ENCODE measurements at regions not wholly inside any gene's neighbourhood (a gene's known extent, or its start where the extent isn't known, plus 50 kb on each side); places are given as distances from the start of the nearest gene placed in this dataset.
"Not testable (repeated sequence)": the region's sequence is repeated elsewhere in the genome, so short reads cannot be mapped to it uniquely, and the experiment has no call there.

DNA sequence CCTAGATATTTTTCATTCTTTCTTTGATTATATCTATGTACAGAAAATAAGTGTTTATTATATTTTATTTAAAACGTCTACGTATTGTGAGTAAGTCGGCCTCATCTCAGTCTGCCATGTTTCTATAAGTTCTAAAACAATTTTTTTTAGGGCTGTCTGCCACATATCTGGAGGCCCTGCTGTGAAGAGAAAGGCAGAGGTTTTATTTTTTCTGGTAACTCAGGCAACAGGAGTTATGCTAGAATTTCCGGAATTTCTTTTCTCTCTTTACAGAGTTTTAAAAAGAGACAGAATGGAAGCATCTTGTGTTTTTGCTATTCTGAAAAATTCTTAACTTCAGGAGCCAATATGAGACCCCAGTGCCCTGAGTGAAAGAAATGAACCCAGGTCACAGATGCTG lies 1124.0 kb upstream of the TENM3 start:
- Histone ChIP-seq H3K27me3 (no peaks in the 10 kb centered on the region), H3K9me3 (no peaks in the 10 kb centered on the region), H3K4me3 (no peak overlapping the region), H3K4me1 (no peaks in the 10 kb centered on the region), H3K36me3 (replicated peaks in 1 of 2; ENCODE audit: insufficient read depth in 1 of 2, low read depth in 2 of 2) (no peaks in the 10 kb centered on the region), H3K27ac (no peak overlapping the region)
- ATAC-seq (no peak), DNase-seq (no peak)
- TF ChIP-seq POLR2A (IDR thresholded peaks at IDR 0.05) (no peak), CTCF (IDR thresholded peaks at IDR 0.05) (no peak)
- 66 to 71% methylated on average over 4 of the region's 4 CpGs for WGBS, 2 donors
- intact Hi-C loops (cut with DNase I): no loop called here

DNA sequence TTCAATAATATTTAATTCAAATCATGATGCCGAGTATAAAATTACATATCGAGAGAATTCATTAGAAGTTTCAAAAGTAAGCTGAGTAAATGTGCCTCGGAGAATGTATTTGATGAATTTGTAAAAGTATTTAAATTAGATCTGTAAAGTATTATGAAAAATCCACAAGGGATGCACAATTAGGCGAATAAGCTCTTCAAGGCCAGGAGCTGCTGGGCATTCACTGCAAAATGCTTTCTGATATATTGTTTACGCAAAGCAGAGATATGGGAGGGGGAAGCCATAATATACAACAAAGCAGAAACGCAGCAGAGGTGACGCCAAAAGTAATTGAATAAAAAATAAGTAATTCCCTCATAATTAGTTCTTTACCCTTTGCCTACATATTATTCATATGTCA lies 1121.5 kb upstream of the TENM3 start:
- TF ChIP-seq CTCF (IDR thresholded peaks at IDR 0.05) (no peak), POLR2A (IDR thresholded peaks at IDR 0.05) (no peak)
- DNase-seq: no peak
- intact Hi-C loops (cut with DNase I): no loop called here
- WGBS, 2 donors: 58 to 64% methylated on average over 7 of the region's 7 CpGs
- Histone ChIP-seq H3K4me3 (no peak overlapping the region), H3K4me1 (no peaks in the 10 kb centered on the region), H3K27ac (no peak overlapping the region), H3K36me3 (replicated peaks in 1 of 2; ENCODE audit: insufficient read depth in 1 of 2, low read depth in 2 of 2) (no peaks in the 10 kb centered on the region), H3K9me3 (no peaks in the 10 kb centered on the region), H3K27me3 (no peaks in the 10 kb centered on the region)
- ATAC-seq: no peak

- H3K36me3 ChIP-seq (replicated peaks in 1 of 2; ENCODE audit: insufficient read depth in 1 of 2, low read depth in 2 of 2): no peaks in the 10 kb centered on the region
- H3K27ac ChIP-seq: no peak overlapping the region
- H3K27me3 ChIP-seq: no peaks in the 10 kb centered on the region
- 59 to 72% methylated on average over 2 of the region's 2 CpGs for WGBS, 2 donors
- no peak for DNase-seq
- TF ChIP-seq POLR2A (IDR thresholded peaks at IDR 0.05) (no peak), CTCF (IDR thresholded peaks at IDR 0.05) (no peak)
- no peaks in the 10 kb centered on the region for H3K4me1 ChIP-seq
- intact Hi-C loops (cut with DNase I): no loop called here
- ATAC-seq: no peak
- H3K9me3 ChIP-seq: peaks cover 0 to 9% (median 0%) of the 10 kb centered on the region in 3 donors
- no peak overlapping the region for H3K4me3 ChIP-seq
These were observed 1116.0 kb upstream of the TENM3 start for GRCh38 chr4:181127171-181127570.

- DNase-seq; intact Hi-C loops (cut with DNase I); H3K4me1 ChIP-seq; H3K36me3 ChIP-seq (replicated peaks in 1 of 2; ENCODE audit: insufficient read depth in 1 of 2, low read depth in 2 of 2); H3K9me3 ChIP-seq; H3K27ac ChIP-seq; H3K27me3 ChIP-seq; ATAC-seq; H3K4me3 ChIP-seq: not testable (repeated sequence)
- 65 to 66% methylated on average over 7 of the region's 7 CpGs for WGBS, 2 donors
These were observed 1112.9 kb upstream of the TENM3 start for GRCh38 chr4:181130317-181130716.

GRCh38 chr4:181137351-181137750 lies 1105.9 kb upstream of the TENM3 start:
- no peak overlapping the region for H3K4me3 ChIP-seq
- intact Hi-C loops (cut with DNase I): no loop called here
- 53 to 57% methylated on average over 3 of the region's 3 CpGs for WGBS, 2 donors
- no peak overlapping the region for H3K27ac ChIP-seq
- TF ChIP-seq POLR2A (IDR thresholded peaks at IDR 0.05) (no peak), CTCF (IDR thresholded peaks at IDR 0.05) (no peak)
- H3K4me1 ChIP-seq: no peaks in the 10 kb centered on the region
- no peaks in the 10 kb centered on the region for H3K9me3 ChIP-seq
- no peaks in the 10 kb centered on the region for H3K27me3 ChIP-seq
- no peak for ATAC-seq
- DNase-seq: no peak
- no peaks in the 10 kb centered on the region for H3K36me3 ChIP-seq (replicated peaks in 1 of 2; ENCODE audit: insufficient read depth in 1 of 2, low read depth in 2 of 2)
